ENCODE measurements at regions not wholly inside any gene's neighbourhood (a gene's known extent, or its start where the extent isn't known, plus 50 kb on each side); places are given as distances from the start of the nearest gene placed in this dataset.

GRCh38 chr2:216294305-216294704, 78.0 kb downstream of the MARCHF4 start:
- H2AFZ ChIP-seq (ENCODE audit: insufficient read depth, low read depth, low read length, poor library complexity, severe bottlenecking), result no peak overlapping the region
- no peaks in the 10 kb centered on the region for H4K20me1 ChIP-seq (ENCODE audit: insufficient read depth, low read length)
- no peaks in the 10 kb centered on the region for H3K79me2 ChIP-seq (ENCODE audit: insufficient read depth, low read length)
- no peak overlapping the region for H3K4me2 ChIP-seq (replicated peaks; ENCODE audit: extremely low read depth, low read length, poor library complexity, severe bottlenecking)
- H3K9me3 Mint-ChIP-seq, result peaks cover 0 to 2% (median 0%) of the 10 kb centered on the region in 7 donors
- intact Hi-C loops (cut with micrococcal nuclease), result no loop called here
- H3K27me3 ChIP-seq (ENCODE audit: control insufficient read depth in 2 of 2, insufficient read depth in 2 of 2, low read length in 2 of 2), result no peaks in the 10 kb centered on the region
- H3K4me3 ChIP-seq (replicated peaks in 1 of 3; ENCODE audit: low read depth in 2 of 3, low read length in 3 of 3), result no peak overlapping the region
- no peaks in the 10 kb centered on the region for H3K36me3 ChIP-seq (replicated peaks in 1 of 2; ENCODE audit: control insufficient read depth in 1 of 2, insufficient read depth in 2 of 2, low read length in 2 of 2)
- no peaks in the 10 kb centered on the region for H3K4me1 ChIP-seq (ENCODE audit: control insufficient read depth in 1 of 2, insufficient read depth in 2 of 2, low read length in 2 of 2)
- H3K27me3 Mint-ChIP-seq (ENCODE audit: low read depth in 3 of 3), result peaks cover 0 to 2% (median 0%) of the 10 kb centered on the region in 3 donors
- H3K4me1 Mint-ChIP-seq, result no peaks in the 10 kb centered on the region
- 100% methylated on average over 1 of the region's 2 CpGs for WGBS (ENCODE audit: insufficient coverage)
- no peaks in the 10 kb centered on the region for H3K9me3 ChIP-seq (replicated peaks in 1 of 2; ENCODE audit: control insufficient read depth in 1 of 2, insufficient read depth in 1 of 2, low read length in 2 of 2)
- H3K9ac ChIP-seq (ENCODE audit: insufficient read depth, low read length, poor library complexity, severe bottlenecking), result no peak overlapping the region
- no peak for DNase-seq
- H3K4me3 Mint-ChIP-seq, result no peak overlapping the region
- H3K27ac Mint-ChIP-seq, result no peak overlapping the region
- TF ChIP-seq CTCF (IDR thresholded peaks at IDR 0.05), result no peak
- no peak overlapping the region for H3K27ac ChIP-seq (ENCODE audit: low read depth in 1 of 2, low read length in 2 of 2)
- no peaks in the 10 kb centered on the region for H3K36me3 Mint-ChIP-seq

GRCh38 chr2:216293883-216294282, 78.4 kb downstream of the MARCHF4 start:
- Histone ChIP-seq H3K36me3 (replicated peaks in 1 of 2; ENCODE audit: control insufficient read depth in 1 of 2, insufficient read depth in 2 of 2, low read length in 2 of 2) (no peaks in the 10 kb centered on the region), H3K4me3 (replicated peaks in 1 of 3; ENCODE audit: low read depth in 2 of 3, low read length in 3 of 3) (no peak overlapping the region), H3K27ac (ENCODE audit: low read depth in 1 of 2, low read length in 2 of 2) (no peak overlapping the region), H2AFZ (ENCODE audit: insufficient read depth, low read depth, low read length, poor library complexity, severe bottlenecking) (no peak overlapping the region), H4K20me1 (ENCODE audit: insufficient read depth, low read length) (no peaks in the 10 kb centered on the region), H3K9me3 (replicated peaks in 1 of 2; ENCODE audit: control insufficient read depth in 1 of 2, insufficient read depth in 1 of 2, low read length in 2 of 2) (no peaks in the 10 kb centered on the region), H3K27me3 (ENCODE audit: control insufficient read depth in 2 of 2, insufficient read depth in 2 of 2, low read length in 2 of 2) (no peaks in the 10 kb centered on the region), H3K4me1 (ENCODE audit: control insufficient read depth in 1 of 2, insufficient read depth in 2 of 2, low read length in 2 of 2) (no peaks in the 10 kb centered on the region), H3K9ac (ENCODE audit: insufficient read depth, low read length, poor library complexity, severe bottlenecking) (no peak overlapping the region), H3K79me2 (ENCODE audit: insufficient read depth, low read length) (no peaks in the 10 kb centered on the region), H3K4me2 (replicated peaks; ENCODE audit: extremely low read depth, low read length, poor library complexity, severe bottlenecking) (no peak overlapping the region)
- H3K27me3 Mint-ChIP-seq (ENCODE audit: low read depth in 3 of 3), result peaks cover 0 to 2% (median 0%) of the 10 kb centered on the region in 3 donors
- H3K36me3 Mint-ChIP-seq, result no peaks in the 10 kb centered on the region
- TF ChIP-seq CTCF (IDR thresholded peaks at IDR 0.05), result no peak
- no peaks in the 10 kb centered on the region for H3K4me1 Mint-ChIP-seq
- H3K4me3 Mint-ChIP-seq, result no peak overlapping the region
- no peak overlapping the region for H3K27ac Mint-ChIP-seq
- no peak for DNase-seq
- intact Hi-C loops (cut with micrococcal nuclease), result no loop called here
- WGBS (ENCODE audit: insufficient coverage), result 100% methylated on average over 1 of the region's 5 CpGs
- H3K9me3 Mint-ChIP-seq, result peaks cover 0 to 2% (median 0%) of the 10 kb centered on the region in 7 donors
